H1 (cell line): ENCODE measurements at regions not wholly inside any gene's neighbourhood (a gene's known extent, or its start where the extent isn't known, plus 50 kb on each side); places are given as distances from the start of the nearest gene placed in this dataset.

Experiments used
- CTCF ChIA-PET: fragments of 300-600 bp; sonication (Branson Sonifier 250); formaldehyde crosslinking; loops from one replicate; lab custom pipeline; 2021; ENCODE audit not compliant: partially characterized antibody; lab: Charles Lee
- POLR2A ChIA-PET: fragments of 300-600 bp; sonication (Branson Sonifier 250); formaldehyde crosslinking; loops from one replicate; lab custom pipeline; 2021; ENCODE audit warnings: inconsistent platforms; ENCODE audit not compliant: partially characterized antibody; lab: Charles Lee
- DNase-seq, 2 experiments: peaks; one replicate each; pipeline versions ENCODE4 v3.0.0 to v3.0.0-alpha.2; 2010 to 2022; ENCODE audit warnings: low spot score in 2 of 2, low read depth in 1 of 2, mixed read lengths in 1 of 2
- FAIRE-seq: peaks from 2 replicates; lab custom pipeline; 2011; peaks lifted over from hg19 to GRCh38; lab: Jason Lieb, UNC
- H2AFZ ChIP-seq: 2 replicates; pipeline ENCODE4 v1.8.1; 2012; ENCODE audit warnings: low read length, inconsistent platforms
- H2AK5ac ChIP-seq: 2 replicates; pipeline ENCODE4 v1.6.1; 2013; ENCODE audit warnings: low read depth, low read length
- H2BK120ac ChIP-seq: replicated peaks from 2 replicates; pipeline ENCODE3; 2013; ENCODE audit warnings: low read depth, low read length, inconsistent platforms
- H2BK12ac ChIP-seq: 2 replicates; pipeline ENCODE4 v1.6.1; 2013; ENCODE audit warnings: low read depth, low read length
- H2BK15ac ChIP-seq: 2 replicates; pipeline ENCODE4 v1.6.1; 2013; ENCODE audit warnings: low read length
- H2BK20ac ChIP-seq: 2 replicates; pipeline ENCODE4 v1.6.1; 2013; ENCODE audit warnings: low read length
- H2BK5ac ChIP-seq: 2 replicates; pipeline ENCODE4 v1.6.1; 2013; ENCODE audit warnings: low read depth, low read length
- H3K14ac ChIP-seq: 2 replicates; pipeline ENCODE4 v1.6.1; 2013; ENCODE audit warnings: inconsistent platforms; ENCODE audit not compliant: insufficient read length
- H3K18ac ChIP-seq: 2 replicates; pipeline ENCODE4 v1.6.1; 2013; ENCODE audit warnings: low read length; ENCODE audit errors: extremely low read depth
- H3K23ac ChIP-seq: 2 replicates; pipeline ENCODE4 v1.6.1; 2013; ENCODE audit warnings: inconsistent platforms; ENCODE audit not compliant: insufficient read length
- H3K23me2 ChIP-seq: 2 replicates; pipeline ENCODE4 v1.6.1; 2013; ENCODE audit warnings: low read depth, low read length
- H3K27ac ChIP-seq: 2 replicates; pipeline ENCODE4 v1.6.1; 2011; ENCODE audit warnings: low read depth, low read length, inconsistent platforms
- H3K27me3 ChIP-seq, 4 experiments: replicated peaks in 1 of 4; 1 replicate in 1 of 4; 2 replicates in 3 of 4; pipeline versions ENCODE4 v1.6.1 to v1.8.1; 2011 to 2013; ENCODE audit warnings: low read length in 3 of 4, mild to moderate bottlenecking in 3 of 4, inconsistent platforms in 2 of 4, mixed read lengths in 2 of 4, moderate library complexity in 1 of 4; ENCODE audit not compliant: control insufficient read depth in 3 of 4, insufficient read depth in 3 of 4; ENCODE audit errors: extremely low read depth in 1 of 4
- H3K36me3 ChIP-seq, 4 experiments: 2 replicates each; pipeline versions ENCODE4 v1.6.1 to v1.8.1; 2011 to 2013; ENCODE audit warnings: mild to moderate bottlenecking in 4 of 4, low read length in 3 of 4, moderate library complexity in 2 of 4, control low read depth in 1 of 4, inconsistent platforms in 1 of 4; ENCODE audit not compliant: insufficient read depth in 4 of 4, control insufficient read depth in 2 of 4
- H3K4ac ChIP-seq: replicated peaks from 2 replicates; pipeline ENCODE3; 2013; ENCODE audit warnings: low read length, low read depth, mixed read lengths, inconsistent platforms; ENCODE audit not compliant: insufficient read length
- H3K4me1 ChIP-seq, 4 experiments: replicated peaks in 1 of 4; 1 replicate in 1 of 4; 2 replicates in 3 of 4; pipeline versions ENCODE4 v1.6.1 to v1.8.1; 2011 to 2013; ENCODE audit warnings: low read length in 3 of 4, inconsistent platforms in 2 of 4, mixed read lengths in 1 of 4; ENCODE audit not compliant: insufficient read depth in 4 of 4, control insufficient read depth in 3 of 4
- H3K4me2 ChIP-seq, 2 experiments: 2 replicates each; pipeline versions ENCODE4 v1.6.1 to v1.8.1; 2011 to 2013; ENCODE audit warnings: low read depth in 2 of 2, low read length in 2 of 2, control low read depth in 1 of 2, inconsistent platforms in 1 of 2, mild to moderate bottlenecking in 1 of 2; ENCODE audit not compliant: insufficient read depth in 1 of 2
- H3K4me3 ChIP-seq, 4 experiments: fragments of 200-600, 300-600 bp in 1 of 4; sonication (generic), shearing (Covaris generic), sonication (Bioruptor Twin) in 1 of 4; 2 replicates each; pipeline versions ENCODE4 v1.5.1 to v1.8.1; 2011 to 2016; ENCODE audit warnings: low read length in 4 of 4, low read depth in 3 of 4, control low read depth in 2 of 4, inconsistent platforms in 2 of 4, mild to moderate bottlenecking in 2 of 4, mixed read lengths in 1 of 4, moderate library complexity in 1 of 4; ENCODE audit not compliant: insufficient read depth in 2 of 4; ENCODE audit errors: extremely low read depth in 1 of 4
- H3K56ac ChIP-seq: replicated peaks from 2 replicates; pipeline ENCODE3; 2013; ENCODE audit warnings: low read depth, mild to moderate bottlenecking, mixed read lengths, low read length, inconsistent platforms; ENCODE audit not compliant: insufficient read length
- H3K79me1 ChIP-seq: 2 replicates; pipeline ENCODE4 v1.6.1; 2013; ENCODE audit warnings: low read depth, low read length, control low read depth
- H3K79me2 ChIP-seq, 2 experiments: 2 replicates each; pipeline versions ENCODE4 v1.6.1 to v1.8.1; 2012 to 2013; ENCODE audit warnings: low read length in 2 of 2, mild to moderate bottlenecking in 2 of 2, inconsistent platforms in 1 of 2; ENCODE audit not compliant: insufficient read depth in 2 of 2, control insufficient read depth in 1 of 2
- H3K9ac ChIP-seq, 4 experiments: replicated peaks in 1 of 4; 1 replicate in 1 of 4; 2 replicates in 3 of 4; pipeline versions ENCODE4 v1.6.1 to v1.8.1; 2011 to 2013; ENCODE audit warnings: low read depth in 3 of 4, low read length in 3 of 4, control low read depth in 2 of 4, mild to moderate bottlenecking in 2 of 4, moderate library complexity in 2 of 4, inconsistent platforms in 1 of 4; ENCODE audit errors: extremely low read depth in 1 of 4
- H3K9me3 ChIP-seq, 2 experiments: 2 replicates each; pipeline versions ENCODE4 v1.6.1 to v1.8.1; 2012 to 2013; ENCODE audit warnings: mild to moderate bottlenecking in 2 of 2, moderate library complexity in 2 of 2, control low read depth in 1 of 2, inconsistent platforms in 1 of 2, low read depth in 1 of 2, low read length in 1 of 2, mixed read lengths in 1 of 2; ENCODE audit not compliant: insufficient read depth in 2 of 2
- H4K20me1 ChIP-seq, 2 experiments: replicated peaks in 1 of 2; 2 replicates each; pipeline versions ENCODE3 to v1.8.1; 2011 to 2013; ENCODE audit warnings: inconsistent platforms in 2 of 2, low read length in 2 of 2, mild to moderate bottlenecking in 1 of 2; ENCODE audit not compliant: insufficient read depth in 2 of 2, control insufficient read depth in 1 of 2
- H4K5ac ChIP-seq: 2 replicates; pipeline ENCODE4 v1.6.1; 2013; ENCODE audit warnings: low read length, low read depth, mixed read lengths, inconsistent platforms; ENCODE audit not compliant: insufficient read length
- H4K8ac ChIP-seq: 2 replicates; pipeline ENCODE4 v1.8.0; 2013; ENCODE audit warnings: mild to moderate bottlenecking, moderate library complexity, low read length, inconsistent platforms; ENCODE audit not compliant: insufficient read depth; ENCODE audit errors: extremely low read depth
- H4K91ac ChIP-seq: replicated peaks from 2 replicates; pipeline ENCODE3; 2013; ENCODE audit warnings: low read length, mixed read lengths, inconsistent platforms; ENCODE audit not compliant: insufficient read length
- CREB1 ChIP-seq: IDR thresholded peaks from 2 replicates; pipeline ENCODE4 v1.6.1; 2012; ENCODE audit warnings: inconsistent platforms
- CTCF ChIP-seq, 3 experiments: IDR thresholded peaks; 1 replicate in 2 of 3; 2 replicates in 1 of 3; pipeline versions ENCODE4 v1.5.1 to v1.6.1; 2011; ENCODE audit warnings: low read length in 3 of 3, mild to moderate bottlenecking in 3 of 3, inconsistent platforms in 2 of 3, low read depth in 1 of 3, moderate library complexity in 1 of 3; ENCODE audit not compliant: insufficient read depth in 1 of 3; ENCODE audit errors: control extremely low read depth in 1 of 3
- FOSL1 ChIP-seq: IDR thresholded peaks from 2 replicates; pipeline ENCODE4 v1.6.1; 2011; ENCODE audit warnings: mild to moderate bottlenecking, low read depth, low read length, moderate library complexity; ENCODE audit not compliant: insufficient read depth
- GABPA ChIP-seq: IDR thresholded peaks from 2 replicates; pipeline ENCODE4 v1.6.1; 2011; ENCODE audit warnings: mild to moderate bottlenecking, low read length, moderate library complexity, borderline replicate concordance; ENCODE audit not compliant: insufficient read depth
- JUN ChIP-seq: IDR thresholded peaks from 2 replicates; pipeline ENCODE4 v1.6.1; 2011; ENCODE audit warnings: low read depth, mild to moderate bottlenecking, improper control_type of control experiment, low read length
- JUND ChIP-seq: IDR thresholded peaks from 2 replicates; pipeline ENCODE4 v1.6.1; 2011; ENCODE audit warnings: mild to moderate bottlenecking, improper control_type of control experiment, low read length
- KDM5A ChIP-seq: fragments of 200-600 bp; IDR thresholded peaks from 2 replicates; pipeline ENCODE4 v1.7.1; 2012; ENCODE audit warnings: mild to moderate bottlenecking, low read length, inconsistent platforms, mixed read lengths
- SIX5 ChIP-seq: IDR thresholded peaks from 2 replicates; pipeline ENCODE4 v1.6.1; 2011; ENCODE audit warnings: mild to moderate bottlenecking, low read depth, low read length
- SUZ12 ChIP-seq: fragments of 200-600 bp; sonication (generic); IDR thresholded peaks from 2 replicates; pipeline ENCODE4 v1.6.1; 2012; ENCODE audit warnings: mild to moderate bottlenecking, inconsistent platforms, low read length, moderate library complexity, mixed read lengths
- TEAD4 ChIP-seq: IDR thresholded peaks from 2 replicates; pipeline ENCODE4 v1.6.1; 2012; ENCODE audit warnings: low read depth, low read length, inconsistent platforms, mixed read lengths
- WGBS, 2 experiments: shearing (Covaris generic) in 1 of 2; methylation state at CpG; one replicate each; pipeline versions ENCODE4 v1.1.6 to v1.1.7; 2013 to 2015; ENCODE audit warnings: low lambda C conversion rate in 2 of 2, mixed read lengths in 2 of 2, inconsistent platforms in 1 of 2, low coverage in 1 of 2, missing lambda C conversion rate in 1 of 2; ENCODE audit not compliant: insufficient replicate concordance in 2 of 2, insufficient coverage in 1 of 2, insufficient read length in 1 of 2; ENCODE audit errors: extremely low coverage in 1 of 2, missing lambda C conversion rate in 1 of 2; 5-methylcytosine and 5-hydroxymethylcytosine counted together
- TF ChIP-seq, protein P1 (sequence below): IDR thresholded peaks from 2 replicates; pipeline ENCODE4 v1.6.1; 2012; ENCODE audit warnings: low read length, inconsistent platforms

DNA sequence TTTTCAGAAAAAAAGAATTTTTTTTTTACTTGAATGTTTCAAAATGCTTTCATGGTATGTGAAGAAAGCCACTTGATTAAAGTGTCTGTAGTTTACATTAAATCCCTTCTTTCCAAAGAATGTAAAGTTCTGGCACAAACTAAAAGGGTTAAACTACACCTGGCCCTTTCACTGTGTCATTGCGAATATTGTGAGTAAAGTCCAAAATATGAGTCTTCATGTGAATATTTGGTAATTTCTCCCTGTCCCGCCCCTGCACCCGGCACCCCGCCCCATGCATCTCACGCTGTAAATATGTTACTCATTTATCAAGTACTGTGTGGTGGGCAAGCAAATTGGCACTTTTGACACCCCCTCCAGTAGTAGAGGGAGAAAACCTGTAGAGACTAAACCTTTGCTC, 274.7 kb downstream of the TTC6 start:
- FAIRE-seq = no peak
- CTCF ChIA-PET = interaction anchor here (1.3 to 1.5 kb wide), 2 partner anchors 54 to 158 kb away, joined by 3 to 5 read pairs; no protein-coding TSS in a partner anchor
- TF ChIP-seq SIX5 (no peak), SUZ12 (no peak), CREB1 (no peak), KDM5A (no peak), CTCF (IDR thresholded peaks at IDR 0.05; ENCODE audit: control extremely low read depth in 1 of 3, insufficient read depth in 1 of 3, low read depth in 1 of 3, low read length in 3 of 3) (no peak), JUND (no peak), JUN (no peak), FOSL1 (no peak), GABPA (no peak), TEAD4 (no peak)
- TF ChIP-seq, protein P1, sequence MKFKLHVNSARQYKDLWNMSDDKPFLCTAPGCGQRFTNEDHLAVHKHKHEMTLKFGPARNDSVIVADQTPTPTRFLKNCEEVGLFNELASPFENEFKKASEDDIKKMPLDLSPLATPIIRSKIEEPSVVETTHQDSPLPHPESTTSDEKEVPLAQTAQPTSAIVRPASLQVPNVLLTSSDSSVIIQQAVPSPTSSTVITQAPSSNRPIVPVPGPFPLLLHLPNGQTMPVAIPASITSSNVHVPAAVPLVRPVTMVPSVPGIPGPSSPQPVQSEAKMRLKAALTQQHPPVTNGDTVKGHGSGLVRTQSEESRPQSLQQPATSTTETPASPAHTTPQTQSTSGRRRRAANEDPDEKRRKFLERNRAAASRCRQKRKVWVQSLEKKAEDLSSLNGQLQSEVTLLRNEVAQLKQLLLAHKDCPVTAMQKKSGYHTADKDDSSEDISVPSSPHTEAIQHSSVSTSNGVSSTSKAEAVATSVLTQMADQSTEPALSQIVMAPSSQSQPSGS = no peak

More for the DNA sequence above, 274.7 kb downstream of the TTC6 start:
- no peak overlapping the region for H3K4me2 ChIP-seq
- POLR2A ChIA-PET = no interaction called here
- H4K91ac ChIP-seq = no peak overlapping the region
- H3K18ac ChIP-seq = no peak overlapping the region
- H4K5ac ChIP-seq = no peak overlapping the region
- no peaks in the 10 kb centered on the region for H3K79me2 ChIP-seq
- H3K4me1 ChIP-seq = peaks cover 0 to 7% (median 3%) of the 10 kb centered on the region in 4 experiments; a peak in 5 of 7 replicates
- H3K14ac ChIP-seq = no peak overlapping the region
- H3K27ac ChIP-seq = no peak overlapping the region
- no peaks in the 10 kb centered on the region for H3K36me3 ChIP-seq
- H2AFZ ChIP-seq = no peak overlapping the region
- no peak overlapping the region for H2BK15ac ChIP-seq
- DNase-seq = no peak
- no peaks in the 10 kb centered on the region for H3K79me1 ChIP-seq
- H2BK120ac ChIP-seq = no peak overlapping the region
- H4K8ac ChIP-seq = no peak overlapping the region
- H4K20me1 ChIP-seq = no peaks in the 10 kb centered on the region
- no peak overlapping the region for H3K4me3 ChIP-seq
- WGBS, 2 experiments = 84% methylated on average over 5 of the region's 5 CpGs; no CpG with 5 or more reads in 1 of the 2 experiments
- no peaks in the 10 kb centered on the region for H3K9me3 ChIP-seq
- H2BK20ac ChIP-seq = no peak overlapping the region
- H3K23me2 ChIP-seq = no peaks in the 10 kb centered on the region
- no peaks in the 10 kb centered on the region for H3K27me3 ChIP-seq
- no peak overlapping the region for H2BK12ac ChIP-seq
- no peak overlapping the region for H2AK5ac ChIP-seq
- H2BK5ac ChIP-seq = no peak overlapping the region
- no peak overlapping the region for H3K23ac ChIP-seq
- H3K9ac ChIP-seq = no peak overlapping the region
- H3K56ac ChIP-seq = no peak overlapping the region
- H3K4ac ChIP-seq = no peak overlapping the region
